ENCODE measurements at regions not wholly inside any gene's neighbourhood (a gene's known extent, or its start where the extent isn't known, plus 50 kb on each side); places are given as distances from the start of the nearest gene placed in this dataset.

DNA sequence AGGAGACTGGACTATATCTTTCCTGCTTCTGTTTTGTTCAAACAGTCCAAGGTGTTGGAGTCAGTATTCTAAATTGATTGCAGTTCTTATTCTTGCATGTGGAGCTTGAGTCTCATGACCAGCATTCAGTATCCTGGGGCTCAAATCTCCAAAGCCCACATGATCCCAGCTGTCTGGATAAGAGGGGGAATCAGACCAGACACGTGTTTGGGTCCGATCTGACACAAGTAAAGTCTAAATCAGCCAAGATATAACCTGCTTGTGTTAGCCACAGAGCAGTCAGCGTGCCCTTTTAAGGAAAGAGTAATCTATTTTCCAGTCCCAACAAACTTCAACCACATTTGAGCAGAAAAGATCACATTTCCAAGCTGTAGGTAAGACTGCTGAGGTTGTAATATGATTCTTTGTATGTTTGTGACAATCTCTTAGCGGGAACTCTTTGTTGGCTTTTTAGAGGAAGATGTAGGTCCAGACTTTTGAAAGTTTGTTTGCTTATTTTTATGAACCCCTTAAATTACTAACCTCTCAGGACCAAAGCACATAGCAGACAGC is 334.6 kb downstream of the SLC4A3 start:
- no peak for DNase-seq

DNA sequence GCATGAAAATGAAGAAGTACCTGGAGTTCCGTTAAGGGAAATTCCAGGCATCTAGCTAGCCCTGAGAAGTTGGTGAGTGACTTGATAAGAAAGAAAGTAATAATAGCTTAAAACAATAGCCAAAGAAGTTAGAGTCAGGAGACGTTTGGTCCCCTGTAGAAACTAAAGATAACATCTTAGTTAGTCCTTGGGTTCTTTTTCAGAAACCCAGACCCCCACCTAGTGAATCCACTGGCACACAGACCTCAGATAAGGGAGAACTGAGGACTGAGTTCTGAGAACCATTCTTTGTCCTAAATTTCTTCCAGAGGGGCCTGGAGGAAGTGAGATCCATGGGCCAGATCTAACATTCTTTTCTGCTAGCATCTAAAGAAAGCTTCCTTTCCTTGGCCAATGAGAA is 335.4 kb downstream of the SLC4A3 start:
- no peak for DNase-seq

DNA sequence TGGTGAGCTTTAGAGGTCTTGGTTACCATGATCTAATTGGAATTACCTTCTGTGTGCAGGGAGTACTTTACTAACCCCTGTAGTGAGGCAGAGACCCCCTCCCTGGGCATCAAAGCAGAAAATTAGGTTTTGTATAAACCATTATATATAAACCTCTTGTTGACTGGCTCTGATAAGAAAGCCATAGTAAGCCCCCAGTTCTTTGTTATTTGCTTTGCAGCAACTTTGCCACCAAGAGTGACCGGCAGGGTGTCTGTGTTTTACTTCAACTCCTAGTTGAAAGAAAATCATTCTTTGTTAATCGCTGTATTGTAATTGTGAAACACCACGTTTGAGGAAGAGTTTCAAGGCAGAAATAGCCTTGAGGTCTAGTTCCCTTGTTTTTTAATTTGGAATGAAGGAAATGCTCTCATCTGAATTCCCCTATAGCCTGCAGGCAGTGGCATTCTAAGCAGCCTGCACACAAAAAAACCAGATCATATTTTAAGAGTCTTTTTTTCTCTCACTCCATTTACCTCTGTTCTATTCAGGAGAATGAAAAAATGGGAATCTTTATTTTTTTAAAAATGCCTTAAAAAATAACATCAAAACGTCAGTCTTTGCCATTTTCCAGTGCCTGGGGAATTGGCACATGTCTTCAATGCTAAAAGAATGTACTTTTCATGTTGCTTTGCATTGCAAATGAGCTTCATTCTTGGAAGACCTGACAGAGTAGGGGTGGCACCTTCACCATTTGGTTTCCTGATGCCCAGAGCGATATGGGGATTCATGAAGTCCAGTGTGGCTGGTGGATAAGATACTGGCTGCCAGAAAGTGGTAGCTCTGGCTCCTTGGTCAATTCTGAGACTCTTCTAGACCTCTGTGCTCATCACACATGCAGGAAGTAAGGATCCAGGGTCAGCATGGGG is 338.1 kb downstream of the SLC4A3 start:
- no peak for DNase-seq

DNA sequence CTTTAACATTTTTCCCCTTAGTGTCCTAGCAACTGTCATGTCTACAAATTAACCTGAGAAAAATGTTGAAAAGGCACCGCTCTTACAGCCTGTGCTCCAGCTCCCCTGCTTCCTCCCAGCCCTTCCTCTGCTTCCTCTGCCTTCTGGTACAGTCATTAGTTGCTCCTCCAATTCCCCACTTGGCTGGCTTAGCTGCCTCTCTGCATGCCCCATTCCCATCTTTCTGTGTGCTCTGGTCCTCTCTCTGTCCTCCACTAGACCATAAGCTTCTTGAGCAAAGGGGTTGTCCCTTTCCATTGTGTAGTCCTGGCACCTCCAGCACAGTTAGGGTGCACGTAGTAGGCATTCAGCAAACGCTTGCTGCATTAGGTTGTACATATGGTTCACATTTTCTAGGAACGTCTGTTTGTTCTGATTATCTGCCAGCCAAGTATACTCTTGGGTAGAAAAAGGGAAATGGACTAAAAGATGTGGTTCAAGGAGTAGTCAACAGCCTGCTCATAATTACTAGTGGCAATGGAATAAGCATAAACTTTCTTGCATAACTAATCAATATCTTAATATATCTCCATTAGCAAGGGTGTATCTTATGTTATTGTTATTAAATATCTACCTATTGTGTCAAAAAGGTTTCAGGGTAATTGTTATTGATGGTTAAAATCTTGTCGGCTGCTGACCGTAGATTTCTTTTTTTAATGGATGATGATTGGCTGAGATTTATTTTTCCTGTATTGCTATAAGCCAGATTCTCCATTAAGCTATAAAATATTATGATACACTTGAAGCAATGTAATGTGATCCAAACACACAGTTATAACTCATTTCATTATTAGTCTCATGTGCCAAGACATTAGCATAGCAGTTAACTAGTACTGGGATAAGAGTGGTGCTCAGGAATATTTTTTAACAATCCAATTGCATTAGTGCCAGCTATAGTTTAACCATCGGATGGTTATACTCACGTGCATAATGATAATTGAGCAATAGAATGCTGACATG is 340.1 kb downstream of the SLC4A3 start:
- DNase-seq, result no peak

DNA sequence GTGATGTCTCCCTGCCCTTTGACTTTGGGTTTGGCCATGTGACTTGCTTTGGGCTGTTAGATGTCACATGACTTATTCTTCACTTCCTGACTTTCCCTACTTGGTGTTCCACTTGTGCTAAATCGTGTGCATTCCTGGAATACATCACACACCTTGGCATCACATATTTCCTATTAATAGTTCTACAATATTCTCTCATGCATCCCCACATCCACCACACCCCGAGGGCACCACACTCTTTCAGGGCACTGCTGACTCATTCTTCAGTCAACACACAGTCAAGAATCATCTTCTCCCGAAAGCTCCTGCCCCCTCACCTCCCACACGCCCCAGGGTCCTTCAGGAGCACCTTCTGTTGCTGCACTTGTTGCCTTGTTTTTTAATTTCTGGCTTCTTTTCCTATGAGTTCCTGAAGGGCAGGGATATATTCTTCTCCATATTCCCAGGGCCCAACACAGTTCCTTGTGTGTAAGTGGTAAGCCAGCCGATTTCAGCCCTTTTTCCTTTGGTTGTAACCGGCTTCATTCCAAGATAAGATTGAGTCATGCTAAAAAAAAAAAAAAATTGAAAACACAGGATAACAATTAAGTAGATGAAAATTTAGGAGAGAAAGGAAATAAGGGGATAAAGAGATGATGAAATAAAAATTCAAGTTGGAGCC is 341.4 kb downstream of the SLC4A3 start:
- DNase-seq, result no peak

DNA sequence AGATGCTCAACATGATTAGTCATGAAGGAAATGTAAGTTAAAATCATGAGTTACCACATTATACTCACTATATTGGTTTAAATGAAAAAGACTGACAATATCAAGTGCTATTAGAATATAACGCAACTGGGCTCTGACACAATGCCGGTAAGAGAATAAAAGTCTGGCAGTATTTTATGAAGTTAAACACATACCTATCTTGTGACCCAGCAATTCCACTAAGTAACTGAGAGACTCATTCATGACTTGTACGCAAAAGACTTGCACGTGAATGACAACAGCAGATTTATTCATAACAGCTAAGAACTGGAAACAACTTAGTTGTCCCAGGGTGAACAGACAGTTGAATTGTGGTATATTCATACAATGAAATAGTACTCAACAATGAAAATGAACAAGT is 342.1 kb downstream of the SLC4A3 start:
- DNase-seq, result no peak

DNA sequence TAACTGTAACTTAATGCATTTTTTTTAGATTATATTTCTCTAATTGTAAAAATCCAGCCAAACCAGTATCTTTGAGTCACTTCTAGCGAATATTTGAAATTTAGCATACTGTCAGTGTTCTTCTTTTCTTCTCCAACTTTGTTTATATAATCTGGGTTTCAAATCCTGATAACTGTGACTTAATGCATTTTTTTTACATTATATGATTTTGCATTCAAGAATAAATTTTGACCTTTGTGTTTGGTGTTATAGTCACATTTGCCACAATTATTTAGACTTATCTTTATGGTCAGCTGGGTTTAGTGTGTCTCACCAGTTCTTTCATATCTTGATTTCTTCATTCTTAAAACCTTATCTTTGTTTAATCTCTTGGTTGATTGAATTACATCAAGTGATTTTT is 345.7 kb downstream of the SLC4A3 start:
- DNase-seq, result no peak

DNA sequence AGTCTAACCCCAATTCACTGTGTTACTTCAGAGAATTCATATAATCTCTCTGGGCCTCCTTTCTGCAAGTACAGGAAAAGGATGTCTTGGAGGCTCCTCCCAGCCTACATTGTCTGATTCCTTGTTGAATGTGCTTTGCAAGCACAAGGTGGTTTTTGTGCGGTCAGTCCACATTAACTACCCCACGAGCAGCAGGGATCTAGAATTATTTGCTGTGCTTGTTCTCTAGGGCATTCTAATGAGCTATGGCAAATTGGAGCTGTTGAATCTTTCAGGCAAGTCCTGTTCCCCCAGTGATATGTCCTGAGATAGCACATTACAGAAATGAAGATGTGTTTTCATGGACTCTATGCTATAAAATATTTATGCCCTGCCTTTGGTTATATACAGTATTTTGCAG is 349.4 kb downstream of the SLC4A3 start:
- no peak for DNase-seq

DNA sequence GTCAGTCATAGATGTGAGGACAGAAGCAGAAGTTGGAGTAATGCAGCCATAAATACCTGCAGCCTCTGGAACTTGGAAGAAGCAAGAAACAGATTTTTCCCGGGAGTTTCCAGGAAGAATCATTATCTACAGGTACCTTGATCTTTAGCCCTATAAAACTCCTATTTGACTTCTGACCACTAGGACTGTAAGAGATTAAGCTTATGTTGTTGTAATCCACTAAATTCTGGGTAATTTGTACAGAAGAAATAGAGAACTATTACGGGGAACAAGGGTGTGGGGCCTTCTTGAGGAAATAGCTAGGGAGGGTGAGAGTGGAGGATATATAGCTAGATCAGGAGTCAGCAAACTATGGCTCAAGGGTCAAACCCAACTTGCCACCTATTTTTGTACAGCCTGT is 353.2 kb downstream of the SLC4A3 start:
- DNase-seq, result no peak

DNA sequence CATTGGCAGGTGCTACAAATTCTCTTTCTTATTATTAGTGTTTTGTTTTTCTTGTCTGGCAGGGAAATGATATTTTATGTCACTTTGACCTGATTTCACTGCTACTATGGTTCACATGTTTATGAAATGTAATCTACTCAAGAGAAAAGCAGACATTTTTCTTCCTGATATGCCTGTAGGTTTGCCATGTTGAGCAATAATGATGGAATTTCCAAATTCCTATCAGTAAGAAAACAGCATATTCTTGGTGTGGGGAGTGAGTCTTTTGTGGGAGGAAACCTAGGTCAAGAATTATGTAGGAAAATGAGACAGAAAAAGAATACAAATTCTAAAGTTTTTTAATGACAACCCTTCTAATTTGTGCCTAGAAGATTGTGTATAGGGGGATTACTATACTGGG is 356.4 kb downstream of the SLC4A3 start:
- no peak for DNase-seq

DNA sequence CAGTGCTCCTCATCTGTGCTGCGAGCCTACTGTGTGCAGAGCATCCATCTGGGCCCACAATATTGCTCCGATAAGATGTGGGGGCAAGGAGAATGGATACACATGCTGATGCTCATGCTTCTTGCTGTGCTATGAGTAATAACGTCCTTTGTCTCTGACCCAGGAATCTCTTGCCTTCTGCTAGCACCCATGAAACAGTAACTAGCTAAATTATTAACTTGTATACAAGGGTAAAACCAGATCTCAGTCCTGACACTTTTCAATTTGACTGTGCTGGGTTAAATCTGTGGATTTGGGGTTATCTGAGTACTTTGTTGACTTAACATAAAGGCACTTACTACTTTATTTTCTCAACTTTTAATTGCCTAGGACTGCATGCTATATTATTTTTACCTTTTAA is 357.6 kb downstream of the SLC4A3 start:
- no peak for DNase-seq

DNA sequence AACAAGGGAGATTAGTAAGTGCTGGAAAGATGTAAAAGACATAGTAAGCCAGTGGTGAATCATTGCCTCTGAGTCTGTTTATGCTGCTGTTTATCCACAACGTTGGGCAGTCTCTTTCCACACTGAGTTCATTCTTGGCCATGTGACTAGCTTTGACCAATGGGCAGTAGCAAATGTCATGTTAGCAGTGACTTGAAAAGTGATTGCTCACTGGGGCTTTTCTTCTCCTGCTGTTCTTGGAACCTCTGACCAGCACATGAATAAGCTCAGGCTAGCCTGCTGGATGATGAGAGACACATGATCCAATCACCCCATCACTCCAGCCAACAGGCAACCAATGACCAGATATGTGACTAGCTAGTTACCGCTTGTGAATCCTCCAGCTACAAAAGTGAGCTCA is 360.4 kb downstream of the SLC4A3 start:
- no peak for DNase-seq

DNA sequence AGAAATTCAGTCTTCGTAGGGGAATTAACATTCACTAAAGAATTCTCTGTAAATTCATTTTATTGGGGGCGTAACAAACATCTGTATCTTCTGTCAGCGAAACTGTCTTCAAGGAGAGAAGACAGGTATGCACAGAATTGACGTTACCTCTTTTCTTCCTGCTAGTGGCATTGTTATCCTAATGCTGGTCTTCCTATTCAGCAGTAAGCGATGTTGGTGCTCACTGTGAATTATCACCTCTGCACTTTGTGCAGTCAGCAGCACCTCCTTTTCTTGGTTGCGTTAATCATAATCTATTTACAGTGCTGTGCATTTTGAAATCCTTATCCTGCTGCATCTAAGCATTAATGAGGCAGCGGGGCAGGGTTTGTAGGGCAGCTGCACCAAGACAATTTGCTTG is 362.3 kb downstream of the SLC4A3 start:
- DNase-seq, result no peak

DNA sequence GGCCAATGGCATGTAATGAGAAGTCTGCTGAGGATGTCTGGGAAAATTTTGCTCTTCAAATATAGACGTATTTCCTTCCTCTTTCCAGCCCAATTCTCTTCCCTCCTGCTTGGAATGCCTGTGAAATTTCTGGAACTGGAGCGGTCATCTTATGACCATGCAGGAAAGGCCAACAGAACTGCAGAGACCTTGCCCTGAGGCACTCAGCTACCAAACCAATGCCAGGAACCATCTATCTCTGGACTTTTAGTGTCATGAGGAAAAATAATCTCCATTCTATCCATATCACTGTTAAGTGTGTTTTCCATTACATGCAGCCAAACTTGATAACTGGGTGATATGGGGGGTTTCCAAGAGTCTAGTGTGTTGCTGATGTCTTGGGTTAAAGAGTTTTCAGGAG is 363.7 kb downstream of the SLC4A3 start:
- DNase-seq, result no peak

DNA sequence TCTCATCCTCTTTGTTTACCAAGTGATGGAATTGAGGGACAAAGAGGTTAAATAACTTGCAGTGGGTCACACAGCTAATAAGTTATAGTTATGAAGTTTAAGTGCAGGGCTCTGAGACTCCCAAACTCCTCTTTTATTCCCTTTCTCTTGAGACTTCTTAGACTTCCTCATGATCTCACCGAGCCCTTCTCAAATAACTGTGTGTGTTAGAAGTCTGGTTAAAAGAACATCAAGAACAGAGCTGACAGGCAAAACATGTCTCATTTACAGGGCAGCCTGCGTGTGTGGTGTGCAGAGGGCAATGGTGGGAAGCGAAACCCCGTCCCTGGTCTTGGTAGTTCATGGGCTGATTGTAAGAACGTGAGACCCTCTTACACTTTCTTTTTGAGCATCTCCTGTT is 368.0 kb downstream of the SLC4A3 start:
- DNase-seq, result no peak

DNA sequence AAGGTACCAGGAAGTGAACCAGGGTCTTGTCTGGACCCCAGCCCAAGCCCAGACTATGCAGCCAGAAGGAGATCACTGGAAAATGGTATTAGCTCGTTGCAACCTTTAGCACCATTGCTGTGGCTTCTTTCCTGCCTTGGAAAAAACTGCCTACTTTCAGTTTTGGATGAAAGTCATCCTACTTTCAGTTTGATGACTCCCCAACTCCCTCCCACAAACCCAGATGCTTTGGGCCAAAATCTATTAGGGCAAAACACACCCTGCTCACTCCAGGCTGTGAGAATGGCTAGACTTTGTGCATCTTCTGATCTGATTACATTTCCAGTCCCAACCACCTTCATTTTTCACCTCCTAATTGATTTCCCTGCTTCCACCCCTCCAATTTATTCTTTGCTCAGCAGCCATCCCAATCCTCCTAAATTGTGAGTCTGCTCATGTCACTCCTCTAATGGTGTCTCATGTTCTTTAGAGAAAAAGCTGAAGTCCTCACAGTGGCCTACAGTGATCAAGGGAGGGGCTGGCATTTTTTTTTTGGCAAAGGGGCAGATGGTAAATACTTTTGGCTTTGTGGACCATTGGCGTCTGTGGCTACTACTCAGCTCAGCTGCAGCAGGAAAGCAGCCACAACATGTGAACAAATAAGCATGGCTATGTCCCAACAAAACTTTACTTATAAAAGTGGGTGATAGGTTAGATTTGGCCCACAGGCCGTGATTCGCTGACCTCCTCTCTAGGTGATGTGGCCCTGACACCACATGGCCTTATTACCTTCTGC is 368.7 kb downstream of the SLC4A3 start:
- DNase-seq, result no peak

DNA sequence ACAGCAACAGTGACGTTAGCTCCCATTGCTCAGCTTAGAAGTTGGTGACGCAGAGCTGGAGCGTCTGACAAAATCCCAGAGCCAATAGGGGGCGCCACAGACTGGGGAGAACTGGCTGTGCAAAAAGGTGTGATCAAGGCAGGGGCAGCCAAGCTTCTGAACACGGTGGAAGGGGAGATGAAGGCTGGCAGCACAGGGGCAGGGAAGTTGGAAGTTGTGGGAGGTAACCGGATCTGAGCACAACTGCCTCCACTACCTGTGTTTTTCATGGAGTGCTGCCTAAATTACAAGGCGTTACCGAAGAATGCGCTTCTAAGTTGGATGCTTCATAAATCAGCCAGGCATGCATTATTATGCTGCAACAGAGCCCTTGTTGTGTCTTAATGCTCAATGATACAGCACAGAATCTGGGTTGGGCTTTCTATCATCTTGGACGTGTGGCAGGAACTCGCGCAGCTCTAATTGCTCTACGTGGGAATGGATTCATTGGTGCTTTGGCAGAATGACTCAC is 370.0 kb downstream of the SLC4A3 start:
- DNase-seq, result no peak

DNA sequence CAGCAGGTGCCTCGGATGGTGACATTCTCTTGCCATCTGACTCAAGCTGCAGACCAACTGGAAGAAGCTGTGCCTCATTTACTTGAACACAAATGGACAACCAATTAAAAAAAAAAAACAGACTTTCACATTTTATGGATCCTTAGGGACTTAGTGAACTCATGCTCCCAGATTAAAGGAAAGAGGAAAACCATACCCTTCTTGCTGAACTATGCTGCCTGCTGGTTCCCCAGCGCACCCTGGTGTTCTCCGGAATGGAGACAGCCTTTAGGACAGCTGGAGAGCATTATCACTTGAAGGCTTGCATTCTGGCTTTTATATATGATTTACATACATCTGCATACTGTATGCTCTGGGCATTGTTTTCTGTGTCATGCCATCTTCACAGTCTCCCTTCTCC is 370.7 kb downstream of the SLC4A3 start:
- DNase-seq, result no peak

DNA sequence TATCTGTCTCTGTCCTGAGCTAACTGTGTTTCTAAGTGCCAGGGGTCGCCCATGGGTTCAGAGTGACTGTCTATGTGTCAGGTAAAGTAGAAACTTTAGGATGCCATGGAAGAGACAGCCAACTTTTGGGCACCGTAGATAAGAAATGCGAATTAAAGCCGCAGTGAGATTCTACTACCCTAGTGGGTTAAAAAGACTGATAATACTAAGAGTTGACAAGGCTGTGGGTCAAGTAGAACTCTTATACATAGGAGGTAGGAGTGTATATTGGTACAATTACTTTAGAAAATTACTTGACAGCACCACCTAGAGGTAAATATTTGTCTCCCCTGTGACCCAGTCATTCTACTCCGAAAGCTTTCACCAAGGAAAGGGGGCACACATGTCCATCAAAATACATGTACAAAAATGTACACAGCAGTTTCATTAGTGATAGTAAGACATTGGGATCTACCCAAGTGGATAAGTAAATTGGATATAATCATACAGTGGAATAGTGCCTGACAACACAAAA is 371.3 kb downstream of the SLC4A3 start:
- no peak for DNase-seq

DNA sequence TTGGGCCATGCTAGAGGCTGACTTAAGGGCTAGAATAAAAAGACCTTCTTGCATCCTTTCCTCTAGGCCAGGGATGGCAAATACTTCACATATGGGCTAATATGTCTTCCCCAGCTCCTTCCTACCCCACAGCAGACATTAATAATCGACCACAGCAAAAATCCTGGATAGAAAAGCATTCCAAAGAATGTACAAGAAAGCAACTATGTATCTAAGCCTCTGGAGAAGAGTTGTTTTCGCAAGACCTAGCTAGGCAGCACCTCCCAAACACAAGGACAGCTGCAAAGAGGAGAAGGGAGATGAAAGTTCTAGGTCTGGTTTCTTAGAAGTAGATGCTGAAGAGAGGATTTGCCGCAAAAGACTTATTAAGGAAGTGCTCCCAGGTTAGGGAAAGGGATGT is 372.6 kb downstream of the SLC4A3 start:
- DNase-seq, result no peak

DNA sequence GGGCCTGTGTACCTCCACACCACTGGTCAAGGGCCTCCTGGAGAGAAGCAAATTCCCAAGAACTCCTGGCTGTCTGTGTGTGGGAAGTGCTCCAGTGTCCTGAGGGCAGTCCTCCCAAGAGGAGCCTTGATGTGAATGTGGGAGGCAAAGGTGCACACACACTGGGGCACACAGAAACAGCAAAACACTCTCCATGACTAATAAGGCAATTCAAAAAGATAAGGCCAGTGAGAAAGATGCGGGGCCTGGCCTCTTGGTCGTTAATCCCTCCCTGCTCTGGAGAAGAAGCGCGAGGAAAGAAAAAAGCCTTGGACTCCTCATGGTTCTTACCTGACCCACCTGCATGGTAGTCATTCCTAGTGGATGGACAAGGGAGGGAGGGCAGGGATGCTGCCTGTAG is 373.2 kb downstream of the SLC4A3 start:
- no peak for DNase-seq

DNA sequence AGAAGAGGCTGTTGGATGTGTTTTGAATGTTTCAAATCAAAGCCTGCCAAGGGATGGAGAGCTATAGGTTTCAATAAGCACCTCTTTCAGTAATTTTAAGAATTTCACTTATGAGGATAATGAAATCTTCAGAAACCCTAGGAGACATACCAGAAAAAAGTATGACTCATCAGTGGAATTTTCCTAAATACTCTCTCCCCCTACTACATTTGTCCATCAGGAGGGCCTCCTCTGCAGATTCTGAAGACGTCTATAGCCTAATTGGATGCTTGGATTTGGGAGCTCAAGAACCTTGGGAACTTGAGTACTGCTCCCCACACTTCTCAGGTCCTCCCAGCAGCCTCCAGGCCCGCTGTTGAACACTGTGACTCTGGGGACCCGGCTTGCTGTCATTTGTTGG is 374.3 kb downstream of the SLC4A3 start:
- no peak for DNase-seq
